Tibial nerve (tissue), 3 donors: ENCODE measurements at regions not wholly inside any gene's neighbourhood (a gene's known extent, or its start where the extent isn't known, plus 50 kb on each side); places are given as distances from the start of the nearest gene placed in this dataset.

Experiments
- CTCF ChIP-seq, 5 experiments: fragments of 200-600 bp in 3 of 5; fragments of 450-650 bp in 2 of 5; sonication (generic) in 3 of 5; IDR thresholded peaks; one replicate each; pipeline ENCODE4 v1.5.1; 2016 to 2019; ENCODE audit warnings: antibody characterized with exemption in 5 of 5, mild to moderate bottlenecking in 3 of 5, moderate library complexity in 2 of 5
- POLR2A ChIP-seq, 2 donors: fragments of 450-650 bp; IDR thresholded peaks; one replicate each; pipeline ENCODE4 v1.6.1; 2017; ENCODE audit warnings: antibody characterized with exemption in 2 of 2, mild to moderate bottlenecking in 2 of 2, moderate library complexity in 2 of 2

DNA sequence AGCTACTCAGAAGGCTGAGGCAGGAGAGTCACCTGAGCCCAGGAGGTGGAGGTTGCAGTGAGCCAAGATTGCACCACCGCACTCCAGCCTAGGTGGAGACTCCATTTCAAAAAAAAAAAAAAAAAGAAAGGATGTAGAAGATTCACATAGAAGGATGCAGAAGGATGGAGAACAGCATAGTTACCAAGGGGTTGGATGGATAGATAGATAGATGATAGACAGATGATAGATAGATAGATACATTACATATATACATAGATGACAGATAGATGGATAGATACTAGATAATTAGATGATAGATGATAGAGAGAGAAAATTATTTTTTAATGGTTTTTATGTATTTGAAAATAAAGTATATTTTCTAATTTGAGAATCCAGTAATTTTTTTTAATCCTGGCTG is 160.7 kb upstream of the ARID1B start:
- TF ChIP-seq CTCF (IDR thresholded peaks at IDR 0.05) (no peak), POLR2A (IDR thresholded peaks at IDR 0.05) (no peak)
